ENCODE measurements at regions not wholly inside any gene's neighbourhood (a gene's known extent, or its start where the extent isn't known, plus 50 kb on each side); places are given as distances from the start of the nearest gene placed in this dataset.
"Not testable (repeated sequence)": the region's sequence is repeated elsewhere in the genome, so short reads cannot be mapped to it uniquely, and the experiment has no call there.

- no peak for DNase-seq (ENCODE audit: low read depth)
Measured at GRCh38 chr10:36556468-36556867, 568.9 kb upstream of the ANKRD30A start.

GRCh38 chr10:36555036-36555435 is 570.4 kb upstream of the ANKRD30A start:
- DNase-seq (ENCODE audit: low read depth): no peak

- no peak for DNase-seq (ENCODE audit: low read depth)
Measured at GRCh38 chr10:36547965-36548364, 577.4 kb upstream of the ANKRD30A start.

- no peak for DNase-seq (ENCODE audit: low read depth)
Measured at GRCh38 chr10:36542493-36542892, 582.9 kb upstream of the ANKRD30A start.

GRCh38 chr10:36540611-36541010 is 584.8 kb upstream of the ANKRD30A start:
- DNase-seq (ENCODE audit: low read depth): no peak

- DNase-seq (ENCODE audit: low read depth): no peak
Measured at GRCh38 chr10:36538953-36539586, 586.3 kb upstream of the ANKRD30A start.

GRCh38 chr10:36534471-36535002 is 590.9 kb upstream of the ANKRD30A start:
- DNase-seq (ENCODE audit: low read depth): no peak

GRCh38 chr10:36533861-36534260 is 591.5 kb upstream of the ANKRD30A start:
- no peak for DNase-seq (ENCODE audit: low read depth)

GRCh38 chr10:36533316-36533715 is 592.1 kb upstream of the ANKRD30A start:
- DNase-seq (ENCODE audit: low read depth): no peak

- DNase-seq (ENCODE audit: low read depth): no peak
Measured at GRCh38 chr10:36531621-36532020, 593.8 kb upstream of the ANKRD30A start.

GRCh38 chr10:36526033-36526432 is 599.4 kb upstream of the ANKRD30A start:
- no peak for DNase-seq (ENCODE audit: low read depth)

GRCh38 chr10:36524126-36524525 is 601.3 kb upstream of the ANKRD30A start:
- DNase-seq (ENCODE audit: low read depth): not testable (repeated sequence)

- no peak for DNase-seq (ENCODE audit: low read depth)
Measured at GRCh38 chr10:36519909-36520308, 605.5 kb upstream of the ANKRD30A start.

- DNase-seq (ENCODE audit: low read depth): no peak
Measured at GRCh38 chr10:36516281-36516680, 609.1 kb upstream of the ANKRD30A start.

GRCh38 chr10:36515319-36515718 is 610.1 kb upstream of the ANKRD30A start:
- no peak for DNase-seq (ENCODE audit: low read depth)

GRCh38 chr10:36507715-36508114 is 617.7 kb upstream of the ANKRD30A start:
- DNase-seq (ENCODE audit: low read depth): no peak

GRCh38 chr10:36506697-36507496 is 618.5 kb upstream of the ANKRD30A start:
- no peak for DNase-seq (ENCODE audit: low read depth)

GRCh38 chr10:36506261-36506660 is 619.1 kb upstream of the ANKRD30A start:
- DNase-seq (ENCODE audit: low read depth): no peak

GRCh38 chr10:36504758-36505157 is 620.6 kb upstream of the ANKRD30A start:
- DNase-seq (ENCODE audit: low read depth): no peak

- DNase-seq (ENCODE audit: low read depth): no peak
Measured at GRCh38 chr10:36500266-36500665, 625.1 kb upstream of the ANKRD30A start.

GRCh38 chr10:36499693-36500092 is 625.7 kb upstream of the ANKRD30A start:
- DNase-seq (ENCODE audit: low read depth): no peak

GRCh38 chr10:36496758-36497157 is 628.6 kb upstream of the ANKRD30A start:
- DNase-seq (ENCODE audit: low read depth): no peak

- no peak for DNase-seq (ENCODE audit: low read depth)
Measured at GRCh38 chr10:36494371-36494770, 631.0 kb upstream of the ANKRD30A start.

Data from CMK (cell line).